HG03457 (cell line): ENCODE measurements at regions not wholly inside any gene's neighbourhood (a gene's known extent, or its start where the extent isn't known, plus 50 kb on each side); places are given as distances from the start of the nearest gene placed in this dataset.

ENCODE experiments used
- ATAC-seq: cut with Tn5 transposase; IDR thresholded peaks from one replicate; pipeline ENCODE4 v1.9.1; 2021; ENCODE audit warnings: moderate number of reproducible peaks; ENCODE audit not compliant: unreplicated experiment

DNA sequence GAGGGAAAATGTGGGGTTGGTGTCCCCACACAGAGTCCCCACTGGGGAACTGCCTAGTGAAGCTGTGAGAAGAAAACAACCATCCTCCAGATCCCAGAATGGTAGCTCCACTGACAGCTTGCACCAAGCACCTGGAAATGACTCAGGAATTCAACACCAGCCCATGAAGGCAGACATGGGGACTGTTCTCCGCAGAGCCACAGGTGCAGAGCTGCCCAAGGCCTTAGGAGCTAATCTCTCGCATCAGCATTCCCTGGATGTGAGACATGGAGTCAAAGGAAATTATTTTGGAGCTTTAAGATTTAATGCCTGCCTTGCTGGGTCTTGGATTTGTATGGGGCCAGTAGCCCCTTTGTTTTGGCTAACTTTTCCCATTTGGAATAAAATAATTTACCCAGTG, 367.9 kb downstream of the FAM133A start:
- ATAC-seq: no peak

DNA sequence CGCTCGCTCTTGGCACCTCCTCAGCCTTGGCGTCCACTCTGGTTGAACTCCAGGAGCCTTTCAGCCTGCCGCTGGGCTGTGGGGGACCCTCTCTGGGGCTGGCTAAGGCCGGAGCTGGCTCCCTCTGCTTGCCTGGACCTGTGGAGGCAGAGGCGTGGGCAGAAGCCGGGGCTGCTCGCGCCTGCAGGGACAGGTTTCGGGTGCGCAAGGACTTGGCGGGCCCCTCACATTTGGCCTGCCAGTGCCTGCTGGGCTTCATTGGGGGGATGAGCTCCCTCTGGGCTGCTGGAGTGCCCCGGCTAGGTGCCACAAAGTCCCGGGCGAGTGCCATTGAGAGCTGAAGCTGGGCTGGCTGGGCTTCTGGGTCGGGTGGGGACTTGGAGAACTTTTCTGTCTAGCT, 371.7 kb downstream of the FAM133A start:
- no peak for ATAC-seq

DNA sequence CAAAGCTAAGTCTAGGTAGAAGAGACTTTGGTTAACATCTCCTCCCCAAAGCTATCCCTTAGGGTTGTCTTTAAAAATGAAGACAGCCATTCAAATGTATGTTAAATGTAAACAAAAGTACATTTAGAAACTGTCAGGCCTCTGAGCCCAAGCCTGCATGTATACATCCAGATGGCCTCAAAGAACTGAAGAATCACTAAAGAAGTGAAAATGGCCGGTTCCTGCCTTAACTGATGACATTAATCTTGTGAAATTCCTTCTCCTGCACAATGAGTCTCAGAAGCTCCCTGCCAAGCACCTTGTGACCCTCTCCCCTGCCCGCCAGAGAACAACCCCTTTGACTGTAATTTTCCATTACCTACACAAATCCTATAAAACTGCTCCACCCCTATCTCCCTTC, 377.9 kb downstream of the FAM133A start:
- ATAC-seq: no peak

DNA sequence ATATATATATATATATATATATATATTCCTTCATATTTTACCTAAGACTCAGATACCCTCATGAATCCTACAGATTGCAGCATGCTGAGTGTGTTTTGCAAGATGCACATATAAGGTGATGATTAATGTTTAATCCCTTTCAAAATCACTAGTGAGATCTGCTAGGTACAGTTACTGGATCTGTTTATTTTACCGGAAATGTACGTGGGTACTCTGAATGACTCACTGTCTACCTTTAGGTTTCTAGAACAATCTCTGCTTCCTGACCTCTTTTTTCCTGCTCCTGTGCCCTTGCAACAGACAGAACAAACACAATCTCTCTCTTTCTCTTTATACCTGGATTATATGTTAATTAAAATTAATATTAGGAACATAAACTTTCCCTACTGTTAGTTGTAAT, 379.6 kb downstream of the FAM133A start:
- ATAC-seq: no peak

- ATAC-seq: no peak
Observed at GRCh38 chrX:94057385-94057784, 383.4 kb downstream of the FAM133A start.

GRCh38 chrX:94058728-94059382, 384.8 kb downstream of the FAM133A start:
- ATAC-seq: no peak

DNA sequence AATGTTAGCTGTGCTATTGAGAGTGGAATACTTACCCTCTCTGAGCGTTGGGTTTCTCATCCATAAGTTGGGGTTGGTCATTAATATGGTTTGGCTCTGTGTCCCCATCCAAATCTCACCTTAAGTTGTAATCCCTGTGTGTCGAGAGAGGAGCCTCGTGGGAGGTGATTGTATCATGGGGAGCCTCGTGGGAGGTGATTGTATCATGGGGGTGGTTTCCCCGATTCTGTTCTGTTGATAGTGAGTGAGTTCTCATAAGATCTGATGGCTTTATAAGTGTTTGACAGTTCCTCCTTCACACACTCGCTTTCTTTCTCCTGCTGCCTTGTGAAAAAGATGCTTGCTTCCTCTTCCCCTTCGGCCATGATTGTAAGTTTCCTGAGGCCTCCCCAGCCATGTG, 391.1 kb downstream of the FAM133A start:
- ATAC-seq: no peak

DNA sequence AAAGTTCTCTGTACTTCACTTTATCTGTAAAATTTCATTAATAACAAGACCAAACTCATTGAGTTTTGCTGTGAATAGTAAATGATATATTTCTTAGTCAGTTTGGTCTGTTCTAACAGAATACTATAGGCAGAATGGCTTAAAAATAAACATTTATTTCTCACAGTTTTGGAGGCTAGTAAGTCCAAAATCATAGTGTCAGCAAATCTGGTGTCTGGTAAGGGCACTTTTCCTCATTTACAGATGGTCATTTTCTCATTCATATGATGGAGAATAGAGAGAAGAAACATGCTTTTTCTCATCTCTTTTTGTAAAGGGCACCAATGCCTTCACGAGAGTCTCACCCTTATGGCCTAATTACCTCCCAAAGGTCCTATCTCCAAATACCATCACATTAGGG, 415.1 kb downstream of the FAM133A start:
- no peak for ATAC-seq

DNA sequence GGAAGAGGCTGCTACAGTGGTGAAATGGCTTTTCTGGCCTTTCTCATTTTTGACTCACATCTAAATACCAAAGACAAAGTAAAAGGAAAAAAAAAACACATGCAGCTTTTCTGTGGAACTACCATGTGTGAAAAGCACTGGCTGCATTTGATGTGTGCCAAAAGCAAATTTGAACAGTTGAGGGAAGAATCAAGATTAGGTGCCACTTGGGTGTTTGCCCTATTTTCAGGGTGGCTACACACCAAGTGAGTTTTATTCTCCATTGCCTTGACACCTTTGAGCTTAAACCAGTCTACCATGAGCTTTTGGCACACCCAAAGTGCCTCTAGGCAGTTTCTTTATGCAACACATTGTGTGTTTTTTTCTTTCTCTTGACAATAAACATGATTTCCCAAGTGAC, 423.9 kb downstream of the FAM133A start:
- ATAC-seq: no peak

DNA sequence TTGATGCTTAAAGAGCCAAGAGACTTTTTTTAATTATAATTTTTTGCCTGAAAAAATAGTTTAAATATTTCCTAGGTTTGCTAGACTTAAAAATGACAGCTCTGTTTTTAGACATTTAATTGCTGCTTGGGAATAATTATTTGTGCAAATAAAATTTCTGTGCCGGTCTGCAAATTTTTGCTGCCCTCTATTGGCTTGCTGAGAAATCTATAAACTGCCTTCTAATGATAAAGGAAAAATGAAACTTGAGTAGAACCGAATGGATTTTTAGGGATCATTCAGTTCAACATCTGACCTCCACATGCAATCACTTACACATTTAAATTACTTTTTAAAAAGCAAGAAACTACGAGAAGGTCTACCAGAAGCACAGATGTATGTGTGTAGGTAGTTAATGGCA, 434.0 kb downstream of the FAM133A start:
- no peak for ATAC-seq

GRCh38 chrX:94114362-94114761, 440.4 kb downstream of the FAM133A start:
- no peak for ATAC-seq

GRCh38 chrX:94121799-94122198, 447.8 kb downstream of the FAM133A start:
- no peak for ATAC-seq

GRCh38 chrX:94123062-94123461, 449.1 kb downstream of the FAM133A start:
- no peak for ATAC-seq

- no peak for ATAC-seq
Observed at GRCh38 chrX:94162971-94163370, 489.0 kb downstream of the FAM133A start.

GRCh38 chrX:94178145-94178788, 504.3 kb downstream of the FAM133A start:
- ATAC-seq: no peak

DNA sequence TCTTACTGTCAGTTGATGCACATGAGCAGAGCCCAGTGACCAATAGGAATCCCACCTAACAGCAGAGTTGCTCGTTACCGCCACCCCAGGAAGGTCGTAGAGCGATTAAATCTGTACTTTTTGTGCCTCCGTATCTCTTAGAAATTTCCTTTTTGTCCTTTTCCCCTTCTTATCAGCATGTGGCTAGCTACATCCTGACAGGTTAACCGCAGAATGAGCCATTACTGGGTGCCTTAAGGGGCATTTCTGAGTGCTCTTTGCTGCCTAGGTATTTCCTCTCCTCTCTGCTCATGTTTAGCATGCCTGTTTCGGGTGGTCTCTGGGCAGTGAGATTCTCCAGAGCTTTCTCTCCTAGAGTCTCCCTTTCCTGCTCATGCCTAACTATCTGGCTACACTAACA, 530.5 kb downstream of the FAM133A start:
- ATAC-seq: no peak

DNA sequence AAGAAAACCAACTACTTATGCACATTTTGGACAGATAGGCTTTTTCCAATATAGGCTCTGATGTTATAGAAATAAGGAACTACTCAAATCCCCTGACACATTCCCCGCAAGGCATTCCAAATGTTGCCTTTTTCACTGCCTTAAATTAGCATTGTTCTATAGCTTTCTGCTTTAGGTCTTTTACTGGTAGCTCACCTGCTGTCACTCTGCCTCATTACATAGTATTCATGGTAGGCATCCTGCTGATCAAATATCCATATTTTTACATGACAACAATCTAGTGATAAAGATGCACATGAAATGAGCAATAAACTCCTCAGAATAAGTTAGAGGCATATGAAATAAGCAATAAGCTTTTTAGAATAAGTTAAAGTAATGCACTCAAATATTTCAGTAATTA, 542.7 kb downstream of the FAM133A start:
- no peak for ATAC-seq

DNA sequence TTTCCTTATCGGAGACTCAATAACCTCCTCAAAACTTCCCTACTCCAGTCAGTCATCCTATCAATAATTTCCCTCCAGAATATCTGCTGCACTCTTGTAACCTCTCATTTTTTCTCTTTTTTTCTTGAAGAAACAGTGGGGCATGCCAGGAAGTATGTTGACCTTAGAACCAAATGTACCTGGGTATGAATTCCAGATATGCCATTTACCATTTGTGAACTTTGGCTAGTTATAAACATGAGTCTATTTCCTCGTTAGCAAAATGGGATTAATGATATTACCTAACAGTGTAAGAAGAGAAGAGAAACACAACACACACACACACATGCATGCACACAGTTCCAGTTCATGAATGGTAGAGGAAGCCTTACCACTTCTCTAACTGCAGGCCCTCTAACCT, 578.2 kb downstream of the FAM133A start:
- ATAC-seq: no peak

DNA sequence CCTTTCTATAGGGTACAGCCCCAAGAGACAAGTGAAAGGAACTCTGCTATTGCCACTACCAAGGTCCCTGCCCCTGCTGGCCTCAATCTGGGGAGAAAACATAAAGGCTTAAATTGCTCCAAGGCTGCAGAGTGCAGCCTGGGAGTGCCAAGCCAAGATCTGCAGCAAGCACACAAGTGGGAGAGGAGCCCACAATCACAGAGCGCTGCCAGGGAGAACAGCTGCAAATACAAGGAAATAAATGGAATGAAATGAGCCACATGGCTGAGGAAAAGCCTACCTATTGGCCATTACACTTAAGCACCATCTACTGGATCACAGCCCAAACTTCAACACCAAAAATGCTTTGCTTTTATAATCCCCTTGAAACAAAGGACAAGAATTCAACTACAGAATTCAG, 582.4 kb downstream of the FAM133A start:
- no peak for ATAC-seq

GRCh38 chrX:94265323-94265722, 591.3 kb downstream of the FAM133A start:
- no peak for ATAC-seq

GRCh38 chrX:94288325-94288724, 614.3 kb downstream of the FAM133A start:
- ATAC-seq: no peak

GRCh38 chrX:94288972-94289371, 615.0 kb downstream of the FAM133A start:
- no peak for ATAC-seq

DNA sequence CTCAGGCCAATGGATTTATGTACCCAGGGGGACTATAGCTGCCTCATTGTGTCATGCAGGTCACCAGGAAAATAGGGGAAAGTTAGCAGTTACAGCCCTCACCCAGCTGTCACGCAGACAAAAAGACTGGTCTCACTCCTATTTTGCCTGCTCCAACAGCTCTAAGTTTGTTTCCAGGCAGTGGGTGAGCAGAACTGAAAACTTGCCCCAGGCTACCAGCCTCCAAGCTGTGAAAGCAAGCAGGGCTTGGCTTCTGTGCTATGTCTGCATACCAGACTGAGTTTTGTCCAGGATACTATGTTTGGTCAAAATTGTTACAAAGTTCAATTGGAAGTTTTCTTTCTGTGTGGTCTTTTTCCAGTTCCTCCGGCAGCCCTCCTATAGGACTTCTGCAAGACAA, 628.4 kb downstream of the FAM133A start:
- no peak for ATAC-seq
